Muscle of leg (tissue), 3 donors: ENCODE measurements at regions not wholly inside any gene's neighbourhood (a gene's known extent, or its start where the extent isn't known, plus 50 kb on each side); places are given as distances from the start of the nearest gene placed in this dataset.

Experiments used
- DNase-seq: peaks from one replicate; pipeline ENCODE4 v3.0.0; 2013
- H3K27ac ChIP-seq: one replicate; pipeline ENCODE4 v1.5.1; 2013; ENCODE audit warnings: mild to moderate bottlenecking, low read length, control low read depth
- H3K27me3 ChIP-seq: one replicate; pipeline ENCODE4 v1.6.1; 2013; ENCODE audit warnings: low read length; ENCODE audit not compliant: control insufficient read depth, insufficient read depth
- H3K36me3 ChIP-seq: one replicate; pipeline ENCODE4 v1.6.1; 2013; ENCODE audit warnings: low read length; ENCODE audit not compliant: control insufficient read depth, insufficient read depth
- H3K4me1 ChIP-seq: one replicate; pipeline ENCODE4 v1.6.1; 2013; ENCODE audit warnings: low read length; ENCODE audit not compliant: control insufficient read depth, insufficient read depth
- H3K4me3 ChIP-seq: one replicate; pipeline ENCODE4 v1.5.1; 2013; ENCODE audit warnings: low read length, control low read depth
- H3K9me3 ChIP-seq: replicated peaks from 2 replicates; pipeline ENCODE4 v1.6.1; 2013; ENCODE audit warnings: low read depth, low read length; ENCODE audit not compliant: control insufficient read depth
- WGBS: methylation state at CpG from one replicate; pipeline ENCODE4 v1.1.5; 2013; ENCODE audit warnings: missing lambda C conversion rate; ENCODE audit not compliant: insufficient coverage; 5-methylcytosine and 5-hydroxymethylcytosine counted together

GRCh38 chr14:81668626-81669274 is 135.1 kb upstream of the SEL1L start:
- no peak for DNase-seq
- H3K4me1 ChIP-seq = no peaks in the 10 kb centered on the region
- H3K9me3 ChIP-seq = no peaks in the 10 kb centered on the region
- H3K27ac ChIP-seq = no peak overlapping the region
- 93% methylated on average over 24 of the region's 32 CpGs for WGBS
- no peaks in the 10 kb centered on the region for H3K27me3 ChIP-seq
- H3K4me3 ChIP-seq = no peak overlapping the region
- no peaks in the 10 kb centered on the region for H3K36me3 ChIP-seq

GRCh38 chr14:81669308-81669707 is 135.7 kb upstream of the SEL1L start:
- no peak overlapping the region for H3K4me3 ChIP-seq
- WGBS = 100% methylated on average over 2 of the region's 2 CpGs
- DNase-seq = no peak

GRCh38 chr14:81673930-81674329 is 140.3 kb upstream of the SEL1L start:
- WGBS = 40% methylated on average over 1 of the region's 3 CpGs
- peak; percentile 39 for DNase-seq
- H3K4me1 ChIP-seq = no peaks in the 10 kb centered on the region
- no peak overlapping the region for H3K27ac ChIP-seq
- no peaks in the 10 kb centered on the region for H3K9me3 ChIP-seq
- no peaks in the 10 kb centered on the region for H3K27me3 ChIP-seq
- H3K36me3 ChIP-seq = no peaks in the 10 kb centered on the region
- no peak overlapping the region for H3K4me3 ChIP-seq

More at GRCh38 chr14:81669308-81669707, 135.7 kb upstream of the SEL1L start:
- H3K4me1 ChIP-seq = no peaks in the 10 kb centered on the region
- no peak overlapping the region for H3K27ac ChIP-seq
- no peaks in the 10 kb centered on the region for H3K27me3 ChIP-seq
- H3K36me3 ChIP-seq = no peaks in the 10 kb centered on the region
- H3K9me3 ChIP-seq = no peaks in the 10 kb centered on the region

GRCh38 chr14:81676395-81676794 is 142.7 kb upstream of the SEL1L start:
- Histone ChIP-seq H3K4me1 (peaks cover under 1% of the 10 kb centered on the region), H3K9me3 (no peaks in the 10 kb centered on the region), H3K4me3 (no peak overlapping the region), H3K36me3 (no peaks in the 10 kb centered on the region), H3K27me3 (no peaks in the 10 kb centered on the region), H3K27ac (no peak overlapping the region)
- no peak for DNase-seq
- WGBS = no CpG with 5 or more reads among the region's 2 CpGs

GRCh38 chr14:81676879-81677278 is 143.2 kb upstream of the SEL1L start:
- DNase-seq = no peak
- no peaks in the 10 kb centered on the region for H3K36me3 ChIP-seq
- WGBS = 60% methylated on average over 2 of the region's 7 CpGs
- peaks cover 3% of the 10 kb centered on the region for H3K4me1 ChIP-seq
- no peaks in the 10 kb centered on the region for H3K9me3 ChIP-seq
- no peak overlapping the region for H3K4me3 ChIP-seq
- no peaks in the 10 kb centered on the region for H3K27me3 ChIP-seq
- no peak overlapping the region for H3K27ac ChIP-seq

- Histone ChIP-seq H3K9me3 (no peaks in the 10 kb centered on the region), H3K4me3 (no peak overlapping the region), H3K36me3 (no peaks in the 10 kb centered on the region), H3K4me1 (peaks cover 7% of the 10 kb centered on the region), H3K27ac (no peak overlapping the region), H3K27me3 (no peaks in the 10 kb centered on the region)
- no CpG with 5 or more reads among the region's 1 CpG for whole genome bisulfite sequencing
- no peak for DNase-seq
Measured at GRCh38 chr14:81677736-81678135, 144.1 kb upstream of the SEL1L start.

GRCh38 chr14:81679226-81679625 is 145.6 kb upstream of the SEL1L start:
- Histone ChIP-seq H3K4me3 (no peak overlapping the region), H3K27ac (no peak overlapping the region), H3K9me3 (no peaks in the 10 kb centered on the region), H3K36me3 (no peaks in the 10 kb centered on the region), H3K4me1 (peaks cover 7% of the 10 kb centered on the region), H3K27me3 (no peaks in the 10 kb centered on the region)
- 94% methylated on average over 19 of the region's 20 CpGs for WGBS
- DNase-seq = no peak

- no peak overlapping the region for H3K27ac ChIP-seq
- no CpG with 5 or more reads among the region's 3 CpGs for WGBS
- DNase-seq = peak; percentile 82
- no peaks in the 10 kb centered on the region for H3K9me3 ChIP-seq
- H3K27me3 ChIP-seq = no peaks in the 10 kb centered on the region
- peaks cover 7% of the 10 kb centered on the region for H3K4me1 ChIP-seq
- H3K36me3 ChIP-seq = no peaks in the 10 kb centered on the region
- H3K4me3 ChIP-seq = no peak overlapping the region
Measured at GRCh38 chr14:81681541-81681940, 147.9 kb upstream of the SEL1L start.

GRCh38 chr14:81682134-81682533 is 148.5 kb upstream of the SEL1L start:
- Histone ChIP-seq H3K36me3 (no peaks in the 10 kb centered on the region), H3K4me1 (peaks cover 7% of the 10 kb centered on the region), H3K27me3 (no peaks in the 10 kb centered on the region), H3K9me3 (no peaks in the 10 kb centered on the region), H3K4me3 (no peak overlapping the region), H3K27ac (no peak overlapping the region)
- WGBS = 0% methylated on average over 1 of the region's 1 CpG
- DNase-seq = no peak

- WGBS = 17% methylated on average over 1 of the region's 2 CpGs
- Histone ChIP-seq H3K4me3 (no peak overlapping the region), H3K4me1 (peaks cover 7% of the 10 kb centered on the region), H3K27me3 (no peaks in the 10 kb centered on the region), H3K9me3 (no peaks in the 10 kb centered on the region), H3K27ac (no peak overlapping the region), H3K36me3 (no peaks in the 10 kb centered on the region)
- DNase-seq = peak; percentile 7
Measured at GRCh38 chr14:81682701-81683100, 149.0 kb upstream of the SEL1L start.

GRCh38 chr14:81684696-81685095 is 151.0 kb upstream of the SEL1L start:
- Histone ChIP-seq H3K27ac (no peak overlapping the region), H3K36me3 (no peaks in the 10 kb centered on the region), H3K4me3 (no peak overlapping the region), H3K27me3 (no peaks in the 10 kb centered on the region), H3K4me1 (peaks cover 7% of the 10 kb centered on the region), H3K9me3 (no peaks in the 10 kb centered on the region)
- no peak for DNase-seq
- WGBS = no CpG with 5 or more reads among the region's 1 CpG
